ENCODE measurements at regions not wholly inside any gene's neighbourhood (a gene's known extent, or its start where the extent isn't known, plus 50 kb on each side); places are given as distances from the start of the nearest gene placed in this dataset.

GRCh38 chr2:223161873-223162458, 110.0 kb downstream of the KCNE4 start:
- no peak for DNase-seq (ENCODE audit: extremely low spot score)
- intact Hi-C loops (cut with DNase I), result no loop called here
- Histone ChIP-seq H3K27ac (replicated peaks in 1 of 4) (no peak overlapping the region), H3K4me1 (peaks cover 0 to 3% (median 0%) of the 10 kb centered on the region in 4 donors), H3K4me3 (no peak overlapping the region), H3K27me3 (no peaks in the 10 kb centered on the region), H3K36me3 (no peaks in the 10 kb centered on the region), H3K9me3 (no peaks in the 10 kb centered on the region)
- TF ChIP-seq POLR2AphosphoS5 (IDR thresholded peaks at IDR 0.05) (no peak), EP300 (IDR thresholded peaks at IDR 0.05) (no peak)
- WGBS, result 80% methylated on average over 8 of the region's 8 CpGs

- 91% methylated on average over 2 of the region's 2 CpGs for WGBS
- no peaks in the 10 kb centered on the region for H3K9me3 ChIP-seq
- TF ChIP-seq EP300 (IDR thresholded peaks at IDR 0.05) (no peak), POLR2A (IDR thresholded peaks at IDR 0.05; ENCODE audit: low read depth) (no peak), CTCF (IDR thresholded peaks at IDR 0.05) (no peak), POLR2AphosphoS5 (IDR thresholded peaks at IDR 0.05) (no peak)
Measured at GRCh38 chr2:223165423-223166214, 113.6 kb downstream of the KCNE4 start.

GRCh38 chr2:223166215-223166493, 114.2 kb downstream of the KCNE4 start:
- DNase-seq (ENCODE audit: extremely low spot score), result no peak
- intact Hi-C loops (cut with DNase I), result no loop called here
- no peak overlapping the region for H3K4me3 ChIP-seq
- H3K4me1 ChIP-seq, result no peaks in the 10 kb centered on the region
- no peak overlapping the region for H3K27ac ChIP-seq (replicated peaks in 1 of 4)
- H3K9me3 ChIP-seq, result no peaks in the 10 kb centered on the region
- TF ChIP-seq POLR2A (IDR thresholded peaks at IDR 0.05; ENCODE audit: low read depth), result no peak
- no peak for TF ChIP-seq POLR2AphosphoS5 (IDR thresholded peaks at IDR 0.05)
- no peak for TF ChIP-seq CTCF (IDR thresholded peaks at IDR 0.05)
- no peak for TF ChIP-seq EP300 (IDR thresholded peaks at IDR 0.05)
- no peaks in the 10 kb centered on the region for H3K27me3 ChIP-seq
- no peaks in the 10 kb centered on the region for H3K36me3 ChIP-seq

More at GRCh38 chr2:223165423-223166214, 113.6 kb downstream of the KCNE4 start:
- intact Hi-C loops (cut with DNase I), result no loop called here
- H3K4me1 ChIP-seq, result no peaks in the 10 kb centered on the region
- no peak overlapping the region for H3K27ac ChIP-seq (replicated peaks in 1 of 4)
- H3K36me3 ChIP-seq, result no peaks in the 10 kb centered on the region
- H3K4me3 ChIP-seq, result no peak overlapping the region
- DNase-seq (ENCODE audit: extremely low spot score), result no peak
- H3K27me3 ChIP-seq, result no peaks in the 10 kb centered on the region

- intact Hi-C loops (cut with DNase I), result no loop called here
- H3K4me1 ChIP-seq, result no peaks in the 10 kb centered on the region
- WGBS, result 86% methylated on average over 6 of the region's 6 CpGs
Measured at GRCh38 chr2:223166983-223167650, 115.1 kb downstream of the KCNE4 start.

More at GRCh38 chr2:223166983-223167650, 115.1 kb downstream of the KCNE4 start:
- no peak overlapping the region for H3K27ac ChIP-seq (replicated peaks in 1 of 4)
- no peak overlapping the region for H3K4me3 ChIP-seq
- H3K9me3 ChIP-seq, result no peaks in the 10 kb centered on the region
- no peak for DNase-seq (ENCODE audit: extremely low spot score)
- no peaks in the 10 kb centered on the region for H3K36me3 ChIP-seq
- no peaks in the 10 kb centered on the region for H3K27me3 ChIP-seq
- no peak for TF ChIP-seq POLR2AphosphoS5 (IDR thresholded peaks at IDR 0.05)
- TF ChIP-seq POLR2A (IDR thresholded peaks at IDR 0.05; ENCODE audit: low read depth), result no peak
- no peak for TF ChIP-seq CTCF (IDR thresholded peaks at IDR 0.05)
- TF ChIP-seq EP300 (IDR thresholded peaks at IDR 0.05), result no peak
